HG03521 (cell line): ENCODE measurements at regions not wholly inside any gene's neighbourhood (a gene's known extent, or its start where the extent isn't known, plus 50 kb on each side); places are given as distances from the start of the nearest gene placed in this dataset.

Source experiments
- ATAC-seq: cut with Tn5 transposase; IDR thresholded peaks from one replicate; pipeline ENCODE4 v1.9.1; 2021; ENCODE audit warnings: mild to moderate bottlenecking, moderate library complexity; ENCODE audit not compliant: unreplicated experiment

- no peak for ATAC-seq
Observed at GRCh38 chr11:8796941-8797340, 114.0 kb upstream of the AKIP1 start.

DNA sequence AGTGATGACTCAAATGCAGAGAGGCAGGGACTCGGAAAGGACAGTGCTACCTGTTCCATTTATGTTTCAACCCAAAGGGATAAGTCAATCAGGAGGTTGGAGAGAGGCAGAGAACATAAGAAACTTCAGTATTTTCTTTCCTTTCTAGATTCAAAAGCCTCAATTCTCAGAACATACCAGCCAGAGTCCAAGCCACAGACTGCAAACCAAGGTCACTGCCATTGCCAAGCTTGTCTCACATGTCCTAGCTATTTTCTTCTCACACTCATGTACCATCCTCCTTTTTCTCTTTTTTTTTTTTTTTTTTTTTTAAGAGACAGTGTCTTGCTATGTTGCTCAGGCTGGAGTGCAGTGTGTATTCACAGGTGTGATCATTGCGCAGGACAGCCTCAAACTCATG, 111.7 kb upstream of the AKIP1 start:
- no peak for ATAC-seq

DNA sequence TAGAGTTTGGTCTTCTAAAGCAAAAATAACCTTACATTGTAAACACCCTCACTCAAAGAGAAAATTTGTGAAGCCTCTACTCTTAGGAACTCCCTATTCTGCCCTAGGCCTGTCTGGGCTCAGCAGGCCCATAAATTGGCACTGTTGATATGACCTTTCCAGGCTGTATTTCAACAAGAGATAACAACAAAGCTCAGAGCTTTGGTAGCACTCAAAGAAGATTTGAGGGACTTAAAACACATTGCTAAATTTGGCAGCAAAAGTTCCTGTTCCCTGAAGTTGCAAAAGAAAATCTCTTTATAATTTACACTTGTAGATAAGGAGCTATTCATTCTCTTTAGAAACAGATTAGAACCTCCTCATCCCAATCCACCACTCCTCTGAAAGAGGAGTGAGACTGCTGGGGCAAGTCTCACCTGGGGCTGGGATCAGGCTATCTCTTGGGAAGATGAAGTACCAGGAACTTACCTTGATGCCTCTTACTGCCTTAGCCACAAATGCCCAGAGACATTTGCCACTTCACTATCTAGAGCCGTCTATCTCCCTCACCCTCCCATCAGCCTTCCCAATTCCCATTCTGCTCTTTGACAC, 110.4 kb upstream of the AKIP1 start:
- ATAC-seq, result no peak

DNA sequence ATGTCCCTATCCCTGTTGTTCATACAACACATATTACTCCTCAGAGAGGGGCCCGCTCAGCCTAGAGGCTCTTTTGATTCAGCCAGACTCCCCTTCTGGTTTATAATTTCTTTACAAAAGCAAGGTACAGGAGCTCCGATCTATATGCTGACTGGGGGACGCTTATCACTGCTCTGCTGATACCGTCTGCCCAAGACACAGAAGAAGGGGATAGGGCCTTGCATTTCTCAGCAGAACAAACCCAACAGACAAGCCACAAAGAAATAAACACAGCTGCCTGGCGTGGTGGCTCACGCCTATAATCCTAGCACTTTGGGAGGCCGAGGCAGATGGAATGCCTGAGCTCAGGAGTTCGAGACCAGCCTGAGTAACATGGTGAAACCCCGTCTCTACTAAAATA, 109.9 kb upstream of the AKIP1 start:
- no peak for ATAC-seq

GRCh38 chr11:8802251-8802650, 108.7 kb upstream of the AKIP1 start:
- no peak for ATAC-seq

- ATAC-seq, result no peak
Observed at GRCh38 chr11:8803973-8804372, 107.0 kb upstream of the AKIP1 start.

- no peak for ATAC-seq
Observed at GRCh38 chr11:8805296-8805695, 105.7 kb upstream of the AKIP1 start.

DNA sequence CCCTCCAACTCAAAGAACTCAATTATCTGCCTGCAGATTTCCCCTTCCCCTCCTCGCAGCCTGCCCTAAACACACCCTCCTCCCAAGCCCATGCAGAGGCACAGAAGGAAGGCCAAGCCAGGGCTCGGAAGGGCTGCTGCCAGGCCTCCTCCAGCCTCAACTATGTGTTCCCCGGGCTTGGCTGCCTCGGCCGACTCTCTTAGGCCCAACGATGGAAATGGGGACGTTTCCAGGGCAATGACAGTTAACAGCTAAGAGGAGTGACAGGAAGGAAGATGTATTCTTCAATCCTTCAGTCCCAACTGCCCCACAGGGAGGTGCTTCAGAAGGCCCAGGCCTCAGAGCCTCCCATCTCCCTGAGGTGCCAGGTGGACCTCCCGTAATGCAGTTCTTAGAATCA, 104.0 kb upstream of the AKIP1 start:
- no peak for ATAC-seq

- ATAC-seq, result no peak
Observed at GRCh38 chr11:8807544-8808225, 103.3 kb upstream of the AKIP1 start.

DNA sequence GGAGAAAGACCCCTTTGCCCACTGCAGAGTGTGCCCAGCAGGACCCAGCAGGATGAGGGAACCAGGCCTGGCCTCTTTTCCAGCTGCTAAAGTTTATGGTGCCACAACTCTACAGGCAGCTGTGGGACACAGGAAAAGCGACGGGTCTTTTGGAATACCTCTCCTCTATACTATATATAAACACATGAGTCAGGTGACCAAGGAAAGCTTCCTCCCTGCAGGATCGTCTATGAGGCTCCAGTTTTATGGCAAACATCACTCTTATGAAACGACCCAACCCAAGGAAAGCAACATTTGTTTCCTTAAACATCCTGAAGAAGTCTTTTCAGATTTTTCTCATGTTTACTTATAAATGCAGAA, 102.8 kb upstream of the AKIP1 start:
- ATAC-seq, result no peak

DNA sequence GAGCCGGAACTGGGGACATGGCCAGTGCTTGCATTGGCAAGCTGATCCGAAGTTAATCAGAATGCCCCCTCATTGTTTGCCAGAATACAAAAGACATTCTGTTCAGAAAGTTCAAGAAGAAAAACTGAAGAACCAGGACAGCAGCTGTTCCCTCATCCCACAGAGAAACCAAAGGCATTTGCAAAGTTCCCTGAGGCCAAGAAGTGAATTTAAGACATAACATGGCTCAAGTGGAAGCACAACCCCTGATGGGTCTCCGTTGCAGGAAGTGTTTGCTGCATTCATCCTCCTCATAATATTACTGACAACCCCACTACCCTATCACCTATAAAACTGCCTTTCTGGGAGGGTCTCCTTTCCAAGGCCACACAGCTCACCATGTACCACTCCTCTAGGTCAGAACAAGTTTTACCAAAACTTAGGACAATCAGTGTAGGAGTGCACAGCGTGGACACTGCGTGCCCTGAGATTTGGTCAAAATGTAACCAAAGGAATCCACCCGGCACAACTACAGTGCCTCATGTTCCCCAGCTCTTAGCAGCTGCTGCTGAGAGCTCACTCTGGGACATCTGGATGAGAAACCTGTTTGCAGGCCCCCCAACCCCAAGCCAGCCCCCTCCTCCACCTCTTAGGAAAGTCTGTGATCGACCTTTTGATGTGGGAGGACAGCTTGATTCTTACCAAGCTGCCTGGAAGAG, 101.6 kb upstream of the AKIP1 start:
- ATAC-seq, result no peak

DNA sequence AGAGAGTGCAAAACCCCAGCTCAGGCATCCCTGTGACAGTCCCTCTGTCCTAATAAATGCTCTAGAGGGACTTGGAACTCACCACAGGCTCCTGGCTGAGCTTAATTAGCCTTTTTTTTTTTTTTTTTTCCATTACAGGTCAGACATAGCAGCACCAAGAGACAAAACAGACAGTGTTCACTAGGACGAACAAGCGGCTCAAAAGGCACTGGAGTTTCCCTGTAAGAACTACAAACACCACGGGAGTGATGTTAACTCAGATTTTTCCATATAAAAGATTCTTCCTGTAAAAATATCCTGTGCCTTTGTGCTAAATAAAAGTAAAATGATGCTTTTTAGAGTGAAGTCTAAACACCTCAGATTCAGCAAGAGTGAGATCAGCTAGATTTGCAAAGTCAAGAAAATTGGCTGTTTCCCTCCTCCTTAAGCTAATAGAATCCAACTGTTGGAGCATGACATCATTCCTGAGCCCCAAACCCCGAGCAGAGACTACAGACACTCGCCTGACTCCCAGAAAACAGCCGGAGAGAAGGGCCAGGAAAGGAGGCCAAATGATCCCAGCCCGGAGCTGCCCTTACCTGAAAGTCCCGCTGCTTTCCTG, 101.0 kb upstream of the AKIP1 start:
- ATAC-seq, result no peak

DNA sequence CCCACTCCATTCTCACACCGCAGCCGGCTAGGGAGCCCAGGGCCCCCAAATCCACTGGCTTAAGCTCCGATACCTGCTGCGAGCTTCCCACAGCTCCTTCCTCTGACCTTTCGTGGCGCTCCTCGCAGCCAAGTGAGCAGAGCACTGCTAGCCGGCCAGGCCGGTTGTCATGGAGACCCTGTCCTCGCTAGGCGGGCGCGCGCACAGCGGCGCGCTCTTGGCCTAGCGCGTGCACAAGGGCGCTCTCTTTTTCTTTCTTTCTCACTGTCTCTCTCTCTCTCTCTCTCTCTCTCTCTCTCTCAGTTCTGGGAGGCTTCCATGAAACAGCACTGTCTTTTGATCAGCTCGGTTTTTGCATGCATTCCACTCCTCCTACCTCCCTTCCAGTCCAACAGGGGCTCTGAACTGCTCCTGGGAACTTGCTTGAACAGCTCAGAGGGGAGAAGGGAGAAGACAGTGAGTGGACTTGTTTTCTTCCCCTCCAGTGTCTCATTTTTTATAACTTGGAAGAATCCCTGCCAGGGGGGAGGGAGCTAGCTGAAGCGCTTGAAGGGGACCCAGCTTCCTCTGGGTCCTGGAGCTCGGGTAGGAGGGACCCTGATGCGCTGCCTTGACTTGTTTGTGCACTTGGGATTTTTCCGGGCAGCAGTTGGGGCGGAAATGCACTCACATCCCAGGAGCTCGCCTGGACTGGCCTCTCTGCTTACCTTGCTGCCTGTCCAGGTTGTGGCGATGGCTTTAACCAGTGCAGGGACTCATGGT, 100.3 kb upstream of the AKIP1 start:
- no peak for ATAC-seq

- ATAC-seq, result no peak
Observed at GRCh38 chr11:8811571-8811970, 99.4 kb upstream of the AKIP1 start.

GRCh38 chr11:8812438-8812837, 98.6 kb upstream of the AKIP1 start:
- ATAC-seq, result no peak

DNA sequence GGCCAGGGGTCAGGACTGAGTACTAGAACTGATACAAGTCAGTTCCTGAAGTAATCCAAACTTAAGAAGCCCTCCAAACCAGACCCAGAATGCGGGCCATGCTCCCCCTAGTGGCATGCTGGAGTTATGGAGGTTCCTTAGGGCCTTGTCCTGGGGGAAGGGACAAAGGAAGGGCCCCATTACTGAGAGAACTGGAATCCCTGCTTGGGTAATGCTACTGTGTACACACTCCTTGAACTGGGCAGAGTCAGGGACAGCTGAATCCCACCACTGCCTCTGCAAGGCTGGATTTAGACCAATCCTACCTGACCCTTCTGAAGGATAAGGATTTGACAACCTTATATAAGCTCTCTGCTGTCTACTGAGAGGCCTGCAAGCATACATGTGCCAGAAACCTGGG, 97.3 kb upstream of the AKIP1 start:
- peak; percentile 79 for ATAC-seq

- ATAC-seq, result no peak
Observed at GRCh38 chr11:8814209-8814922, 96.6 kb upstream of the AKIP1 start.

GRCh38 chr11:8814923-8815240, 96.1 kb upstream of the AKIP1 start:
- no peak for ATAC-seq

- ATAC-seq, result no peak
Observed at GRCh38 chr11:8818421-8818820, 92.6 kb upstream of the AKIP1 start.

DNA sequence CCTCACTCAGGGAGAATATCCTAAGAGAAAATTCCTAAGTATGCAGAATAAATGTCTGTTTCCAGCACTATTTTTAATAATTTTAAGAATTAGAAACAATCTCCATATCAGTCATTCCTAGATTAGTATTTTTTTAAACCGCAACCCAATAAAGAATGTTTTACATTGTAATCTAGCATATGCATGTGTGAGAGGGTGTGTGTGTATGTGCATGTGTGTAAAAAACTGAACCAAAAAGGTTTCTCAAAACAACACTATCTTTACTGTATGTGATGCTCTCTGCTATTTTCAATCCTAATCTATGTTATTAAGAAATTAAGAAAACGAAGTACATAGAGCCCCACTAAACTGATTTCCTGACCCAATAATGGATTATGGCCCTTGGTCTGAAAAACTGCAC, 90.6 kb upstream of the AKIP1 start:
- no peak for ATAC-seq

- no peak for ATAC-seq
Observed at GRCh38 chr11:8822469-8822868, 88.5 kb upstream of the AKIP1 start.
